ENCODE measurements at regions not wholly inside any gene's neighbourhood (a gene's known extent, or its start where the extent isn't known, plus 50 kb on each side); places are given as distances from the start of the nearest gene placed in this dataset.

DNA sequence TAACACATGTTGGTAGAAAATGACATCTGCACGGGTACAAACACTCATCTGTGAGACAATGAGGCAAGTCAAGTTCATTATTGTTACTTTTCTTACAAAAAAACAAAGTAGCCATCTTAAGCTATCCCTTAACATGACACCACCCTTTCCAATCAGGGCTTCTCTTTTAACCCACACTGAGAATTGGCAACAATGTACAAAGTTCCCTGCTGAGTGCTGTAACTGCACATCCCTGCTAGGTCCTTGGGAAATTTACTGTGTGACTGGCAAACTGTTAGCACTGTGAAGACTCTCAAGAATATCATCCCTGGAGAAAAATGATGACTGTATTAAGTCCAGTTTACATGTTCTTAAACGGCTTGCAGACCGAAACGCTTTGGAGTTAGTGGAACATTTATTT lies 185.8 kb upstream of the PLD5 start:
- TF ChIP-seq, protein P1, sequence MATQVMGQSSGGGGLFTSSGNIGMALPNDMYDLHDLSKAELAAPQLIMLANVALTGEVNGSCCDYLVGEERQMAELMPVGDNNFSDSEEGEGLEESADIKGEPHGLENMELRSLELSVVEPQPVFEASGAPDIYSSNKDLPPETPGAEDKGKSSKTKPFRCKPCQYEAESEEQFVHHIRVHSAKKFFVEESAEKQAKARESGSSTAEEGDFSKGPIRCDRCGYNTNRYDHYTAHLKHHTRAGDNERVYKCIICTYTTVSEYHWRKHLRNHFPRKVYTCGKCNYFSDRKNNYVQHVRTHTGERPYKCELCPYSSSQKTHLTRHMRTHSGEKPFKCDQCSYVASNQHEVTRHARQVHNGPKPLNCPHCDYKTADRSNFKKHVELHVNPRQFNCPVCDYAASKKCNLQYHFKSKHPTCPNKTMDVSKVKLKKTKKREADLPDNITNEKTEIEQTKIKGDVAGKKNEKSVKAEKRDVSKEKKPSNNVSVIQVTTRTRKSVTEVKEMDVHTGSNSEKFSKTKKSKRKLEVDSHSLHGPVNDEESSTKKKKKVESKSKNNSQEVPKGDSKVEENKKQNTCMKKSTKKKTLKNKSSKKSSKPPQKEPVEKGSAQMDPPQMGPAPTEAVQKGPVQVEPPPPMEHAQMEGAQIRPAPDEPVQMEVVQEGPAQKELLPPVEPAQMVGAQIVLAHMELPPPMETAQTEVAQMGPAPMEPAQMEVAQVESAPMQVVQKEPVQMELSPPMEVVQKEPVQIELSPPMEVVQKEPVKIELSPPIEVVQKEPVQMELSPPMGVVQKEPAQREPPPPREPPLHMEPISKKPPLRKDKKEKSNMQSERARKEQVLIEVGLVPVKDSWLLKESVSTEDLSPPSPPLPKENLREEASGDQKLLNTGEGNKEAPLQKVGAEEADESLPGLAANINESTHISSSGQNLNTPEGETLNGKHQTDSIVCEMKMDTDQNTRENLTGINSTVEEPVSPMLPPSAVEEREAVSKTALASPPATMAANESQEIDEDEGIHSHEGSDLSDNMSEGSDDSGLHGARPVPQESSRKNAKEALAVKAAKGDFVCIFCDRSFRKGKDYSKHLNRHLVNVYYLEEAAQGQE (IDR thresholded peaks at IDR 0.05; ENCODE audit: insufficient read depth in 1 of 2, low read depth in 2 of 2, low read length in 2 of 2), result no peak
- no peak for TF ChIP-seq SIN3A (IDR thresholded peaks at IDR 0.05; ENCODE audit: borderline replicate concordance, insufficient read depth, low read length)
- no peak for TF ChIP-seq POLR2AphosphoS5 (IDR thresholded peaks at IDR 0.05; ENCODE audit: low read depth, low read length)
